Lower leg skin (tissue), 3 donors: ENCODE measurements at regions not wholly inside any gene's neighbourhood (a gene's known extent, or its start where the extent isn't known, plus 50 kb on each side); places are given as distances from the start of the nearest gene placed in this dataset.

ENCODE experiments used
- POLR2A ChIP-seq, 2 donors: fragments of 450-650 bp; IDR thresholded peaks; one replicate each; pipeline ENCODE4 v1.6.1; 2016 to 2017; ENCODE audit warnings: antibody characterized with exemption in 2 of 2, mild to moderate bottlenecking in 1 of 2, moderate library complexity in 1 of 2
- TF ChIP-seq, protein P1 (sequence below), 3 donors: fragments of 450-650 bp; IDR thresholded peaks; one replicate each; pipeline ENCODE4 v1.5.1; 2016; ENCODE audit warnings: antibody characterized with exemption in 3 of 3, mild to moderate bottlenecking in 3 of 3, moderate library complexity in 2 of 3

DNA sequence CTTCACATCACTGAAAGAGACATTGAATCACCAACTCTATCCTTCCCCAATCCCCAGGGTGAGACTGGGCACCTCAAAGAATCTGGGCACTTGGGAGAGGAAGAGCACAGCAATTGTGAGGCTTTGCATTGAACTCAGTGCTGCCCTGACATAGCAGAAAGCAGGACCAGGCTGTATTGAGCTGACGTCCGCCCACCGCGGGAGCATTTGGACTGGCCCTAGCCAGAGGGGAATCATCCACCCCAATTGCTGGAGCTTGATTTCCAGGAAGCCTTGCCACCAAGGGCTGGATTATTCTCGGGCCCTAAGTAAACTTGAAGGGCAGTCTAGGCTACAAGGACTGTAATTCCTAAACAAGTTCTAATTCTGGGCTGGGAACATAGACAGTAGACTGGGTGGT is 416.3 kb upstream of the PHF14 start:
- TF ChIP-seq, protein P1, sequence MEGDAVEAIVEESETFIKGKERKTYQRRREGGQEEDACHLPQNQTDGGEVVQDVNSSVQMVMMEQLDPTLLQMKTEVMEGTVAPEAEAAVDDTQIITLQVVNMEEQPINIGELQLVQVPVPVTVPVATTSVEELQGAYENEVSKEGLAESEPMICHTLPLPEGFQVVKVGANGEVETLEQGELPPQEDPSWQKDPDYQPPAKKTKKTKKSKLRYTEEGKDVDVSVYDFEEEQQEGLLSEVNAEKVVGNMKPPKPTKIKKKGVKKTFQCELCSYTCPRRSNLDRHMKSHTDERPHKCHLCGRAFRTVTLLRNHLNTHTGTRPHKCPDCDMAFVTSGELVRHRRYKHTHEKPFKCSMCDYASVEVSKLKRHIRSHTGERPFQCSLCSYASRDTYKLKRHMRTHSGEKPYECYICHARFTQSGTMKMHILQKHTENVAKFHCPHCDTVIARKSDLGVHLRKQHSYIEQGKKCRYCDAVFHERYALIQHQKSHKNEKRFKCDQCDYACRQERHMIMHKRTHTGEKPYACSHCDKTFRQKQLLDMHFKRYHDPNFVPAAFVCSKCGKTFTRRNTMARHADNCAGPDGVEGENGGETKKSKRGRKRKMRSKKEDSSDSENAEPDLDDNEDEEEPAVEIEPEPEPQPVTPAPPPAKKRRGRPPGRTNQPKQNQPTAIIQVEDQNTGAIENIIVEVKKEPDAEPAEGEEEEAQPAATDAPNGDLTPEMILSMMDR (IDR thresholded peaks at IDR 0.05), result no peak
- TF ChIP-seq POLR2A (IDR thresholded peaks at IDR 0.05), result no peak
